ENCODE measurements at regions not wholly inside any gene's neighbourhood (a gene's known extent, or its start where the extent isn't known, plus 50 kb on each side); places are given as distances from the start of the nearest gene placed in this dataset.
"Not testable (repeated sequence)": the region's sequence is repeated elsewhere in the genome, so short reads cannot be mapped to it uniquely, and the experiment has no call there.

DNA sequence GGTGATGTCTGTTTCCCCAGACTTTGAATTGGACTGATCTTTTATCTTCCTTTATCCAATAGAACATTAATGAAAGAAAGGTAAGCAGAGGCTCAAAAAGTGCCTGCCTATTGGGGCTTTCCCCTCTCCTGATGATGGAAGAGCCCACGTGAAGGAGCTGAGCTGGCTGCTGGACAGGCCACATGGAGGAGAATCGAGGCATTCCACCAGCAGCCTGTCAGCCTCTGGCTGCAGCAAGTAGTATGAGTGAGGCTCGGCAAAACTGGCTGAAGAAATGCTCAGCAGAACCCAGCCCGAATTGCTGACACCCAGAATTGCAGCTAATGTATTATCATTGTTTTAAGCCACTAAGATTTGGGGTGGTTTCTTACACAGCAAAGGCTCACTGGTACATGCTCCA lies 66.5 kb upstream of the STC2 start:
- WGBS (ENCODE audit: low lambda C conversion rate, missing lambda C conversion rate) = 79% methylated on average over 4 of the region's 4 CpGs
- no peak overlapping the region for H3K4me3 ChIP-seq
- no peaks in the 10 kb centered on the region for H3K36me3 ChIP-seq (replicated peaks; ENCODE audit: insufficient read depth, low read depth)

DNA sequence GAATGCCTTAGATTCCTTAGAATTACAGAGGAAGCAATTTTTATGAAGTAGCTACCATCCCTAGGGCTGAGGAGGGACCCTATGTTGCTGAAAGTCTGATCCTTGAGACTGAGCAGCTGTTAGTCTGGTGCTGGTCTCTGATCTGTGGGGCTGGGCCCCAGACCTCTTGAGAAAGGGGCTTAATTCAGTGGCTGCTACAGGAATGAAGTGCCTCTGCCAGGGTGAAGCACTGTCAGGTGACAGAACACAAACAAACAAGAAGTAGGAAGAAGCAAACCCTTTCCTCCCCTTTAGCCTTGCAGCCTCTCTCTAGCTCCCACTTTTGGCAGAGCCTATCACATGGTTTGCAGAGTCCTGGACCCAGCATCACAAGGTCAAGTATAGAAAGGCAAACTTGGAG lies 64.0 kb upstream of the STC2 start:
- no peaks in the 10 kb centered on the region for H3K36me3 ChIP-seq (replicated peaks; ENCODE audit: insufficient read depth, low read depth)
- no peak overlapping the region for H3K4me3 ChIP-seq
- H4K20me1 ChIP-seq (ENCODE audit: insufficient read depth, poor library complexity, severe bottlenecking) = no peaks in the 10 kb centered on the region
- no peaks in the 10 kb centered on the region for H3K9me2 ChIP-seq (replicated peaks; ENCODE audit: insufficient read depth)
- no peak overlapping the region for H3K27ac ChIP-seq
- H3K4me1 ChIP-seq (ENCODE audit: insufficient read depth) = no peaks in the 10 kb centered on the region
- H3K4me2 ChIP-seq = no peak overlapping the region
- no peak overlapping the region for H2AFZ ChIP-seq
- H3K79me2 ChIP-seq = no peaks in the 10 kb centered on the region
- TF ChIP-seq EZH2phosphoT487 (IDR thresholded peaks at IDR 0.05; ENCODE audit: low read depth, severe bottlenecking, unreplicated experiment) (no peak), EZH2 (IDR thresholded peaks at IDR 0.05; ENCODE audit: borderline replicate concordance) (no peak)
- TF ChIP-seq, protein P1, sequence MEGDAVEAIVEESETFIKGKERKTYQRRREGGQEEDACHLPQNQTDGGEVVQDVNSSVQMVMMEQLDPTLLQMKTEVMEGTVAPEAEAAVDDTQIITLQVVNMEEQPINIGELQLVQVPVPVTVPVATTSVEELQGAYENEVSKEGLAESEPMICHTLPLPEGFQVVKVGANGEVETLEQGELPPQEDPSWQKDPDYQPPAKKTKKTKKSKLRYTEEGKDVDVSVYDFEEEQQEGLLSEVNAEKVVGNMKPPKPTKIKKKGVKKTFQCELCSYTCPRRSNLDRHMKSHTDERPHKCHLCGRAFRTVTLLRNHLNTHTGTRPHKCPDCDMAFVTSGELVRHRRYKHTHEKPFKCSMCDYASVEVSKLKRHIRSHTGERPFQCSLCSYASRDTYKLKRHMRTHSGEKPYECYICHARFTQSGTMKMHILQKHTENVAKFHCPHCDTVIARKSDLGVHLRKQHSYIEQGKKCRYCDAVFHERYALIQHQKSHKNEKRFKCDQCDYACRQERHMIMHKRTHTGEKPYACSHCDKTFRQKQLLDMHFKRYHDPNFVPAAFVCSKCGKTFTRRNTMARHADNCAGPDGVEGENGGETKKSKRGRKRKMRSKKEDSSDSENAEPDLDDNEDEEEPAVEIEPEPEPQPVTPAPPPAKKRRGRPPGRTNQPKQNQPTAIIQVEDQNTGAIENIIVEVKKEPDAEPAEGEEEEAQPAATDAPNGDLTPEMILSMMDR (IDR thresholded peaks at IDR 0.05; ENCODE audit: poor library complexity) = no peak
- no peak for DNase-seq (ENCODE audit: low spot score)
- H3K9me3 ChIP-seq (ENCODE audit: low read depth) = no peaks in the 10 kb centered on the region
- H3K27me3 ChIP-seq = no peaks in the 10 kb centered on the region

More for the DNA sequence above, 66.5 kb upstream of the STC2 start:
- Histone ChIP-seq H3K9me3 (ENCODE audit: low read depth) (no peaks in the 10 kb centered on the region), H3K9me2 (replicated peaks; ENCODE audit: insufficient read depth) (no peaks in the 10 kb centered on the region), H3K27ac (no peak overlapping the region), H3K27me3 (no peaks in the 10 kb centered on the region), H3K4me1 (ENCODE audit: insufficient read depth) (no peaks in the 10 kb centered on the region), H4K20me1 (ENCODE audit: insufficient read depth, poor library complexity, severe bottlenecking) (no peaks in the 10 kb centered on the region), H3K79me2 (no peaks in the 10 kb centered on the region), H3K4me2 (no peak overlapping the region), H2AFZ (no peak overlapping the region)
- DNase-seq (ENCODE audit: low spot score) = no peak
- TF ChIP-seq EZH2 (IDR thresholded peaks at IDR 0.05; ENCODE audit: borderline replicate concordance) (no peak), EZH2phosphoT487 (IDR thresholded peaks at IDR 0.05; ENCODE audit: low read depth, severe bottlenecking, unreplicated experiment) (no peak)
- TF ChIP-seq, protein P1 (IDR thresholded peaks at IDR 0.05; ENCODE audit: poor library complexity) = no peak

DNA sequence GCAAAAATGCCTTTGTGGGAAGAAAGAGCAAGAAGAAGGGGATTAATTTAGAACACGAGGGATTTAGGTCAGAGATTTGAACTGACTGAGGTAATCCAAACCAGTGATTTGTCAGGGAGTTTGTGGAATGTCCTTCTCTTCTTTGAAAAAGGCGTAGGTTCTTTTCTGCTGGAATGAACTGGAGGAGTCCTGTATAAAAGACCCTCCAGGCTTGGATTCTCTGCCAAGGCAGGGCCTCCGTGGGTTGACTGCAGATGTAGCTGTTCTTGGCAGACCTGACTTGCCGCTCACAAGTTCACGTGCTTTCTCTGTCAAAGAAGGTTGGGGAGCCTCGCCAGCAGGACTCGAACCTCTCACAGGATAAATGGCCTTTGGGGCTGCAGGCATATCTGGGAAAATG lies 62.8 kb upstream of the STC2 start:
- no peak for TF ChIP-seq EZH2 (IDR thresholded peaks at IDR 0.05; ENCODE audit: borderline replicate concordance)
- TF ChIP-seq EZH2phosphoT487 (IDR thresholded peaks at IDR 0.05; ENCODE audit: low read depth, severe bottlenecking, unreplicated experiment) = no peak
- TF ChIP-seq, protein P1 (IDR thresholded peaks at IDR 0.05; ENCODE audit: poor library complexity) = no peak
- Histone ChIP-seq H3K4me2 (no peak overlapping the region), H4K20me1 (ENCODE audit: insufficient read depth, poor library complexity, severe bottlenecking) (no peaks in the 10 kb centered on the region), H3K27ac (no peak overlapping the region), H3K4me1 (ENCODE audit: insufficient read depth) (peaks cover 4% of the 10 kb centered on the region), H3K27me3 (no peaks in the 10 kb centered on the region), H3K9me2 (replicated peaks; ENCODE audit: insufficient read depth) (no peaks in the 10 kb centered on the region), H3K79me2 (no peaks in the 10 kb centered on the region), H3K9me3 (ENCODE audit: low read depth) (no peaks in the 10 kb centered on the region), H3K36me3 (replicated peaks; ENCODE audit: insufficient read depth, low read depth) (no peaks in the 10 kb centered on the region), H3K4me3 (no peak overlapping the region), H2AFZ (no peak overlapping the region)
- no peak for DNase-seq (ENCODE audit: low spot score)
- WGBS (ENCODE audit: low lambda C conversion rate, missing lambda C conversion rate) = 84% methylated on average over 7 of the region's 7 CpGs

DNA sequence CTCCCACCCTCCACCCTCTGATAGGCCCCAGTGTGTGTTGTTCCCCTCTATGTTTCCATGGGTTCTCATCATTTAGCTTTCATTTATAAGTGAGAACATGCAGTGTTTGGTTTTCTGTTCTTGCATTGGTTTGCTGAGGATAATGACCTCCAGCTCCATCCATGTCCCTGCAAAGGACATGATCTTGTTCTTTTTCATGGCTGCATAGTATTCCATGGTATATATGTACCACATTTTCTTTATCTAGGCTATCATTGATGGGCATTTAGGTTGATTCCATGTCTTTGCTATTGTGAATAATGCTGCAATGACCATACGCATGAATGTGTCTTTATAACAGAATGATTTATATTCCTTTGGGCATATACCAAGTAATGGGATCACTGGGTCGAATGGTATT lies 59.1 kb upstream of the STC2 start:
- not testable (repeated sequence) for H3K4me1 ChIP-seq (ENCODE audit: insufficient read depth); H3K36me3 ChIP-seq (replicated peaks; ENCODE audit: insufficient read depth, low read depth); H3K27ac ChIP-seq; H4K20me1 ChIP-seq (ENCODE audit: insufficient read depth, poor library complexity, severe bottlenecking); DNase-seq (ENCODE audit: low spot score); H3K9me2 ChIP-seq (replicated peaks; ENCODE audit: insufficient read depth); H3K4me3 ChIP-seq; H3K79me2 ChIP-seq; H3K4me2 ChIP-seq; H2AFZ ChIP-seq; H3K27me3 ChIP-seq; H3K9me3 ChIP-seq (ENCODE audit: low read depth)
- WGBS (ENCODE audit: low lambda C conversion rate, missing lambda C conversion rate) = 100% methylated on average over 2 of the region's 2 CpGs

Measured in hepatocyte (in vitro differentiated cells).